Amniotic stem cell (primary cell): ENCODE measurements at regions not wholly inside any gene's neighbourhood (a gene's known extent, or its start where the extent isn't known, plus 50 kb on each side); places are given as distances from the start of the nearest gene placed in this dataset.

Source experiments
- DNase-seq: peaks from one replicate; lab custom pipeline; 2025; lab: John Stamatoyannopoulos, UW

DNA sequence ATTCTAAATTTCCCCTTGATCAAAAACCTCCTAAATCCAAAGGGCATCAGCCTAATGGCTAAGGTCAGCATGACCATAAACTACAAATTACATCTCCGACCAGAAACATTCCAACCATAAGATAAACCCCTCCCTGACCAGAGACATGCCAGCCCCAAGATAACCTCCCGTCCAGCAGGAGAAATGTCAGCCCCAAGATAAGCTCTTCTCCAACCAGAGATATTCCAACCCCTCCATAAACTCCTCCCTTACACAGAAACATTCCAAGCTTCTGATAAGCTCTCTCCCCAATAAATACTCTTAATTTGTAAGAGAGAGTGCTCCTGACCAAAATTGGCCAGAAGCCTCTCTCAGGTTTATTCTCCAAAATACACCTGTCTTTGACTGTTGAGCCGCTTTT lies 274.0 kb downstream of the RNF152 start:
- DNase-seq: no peak

DNA sequence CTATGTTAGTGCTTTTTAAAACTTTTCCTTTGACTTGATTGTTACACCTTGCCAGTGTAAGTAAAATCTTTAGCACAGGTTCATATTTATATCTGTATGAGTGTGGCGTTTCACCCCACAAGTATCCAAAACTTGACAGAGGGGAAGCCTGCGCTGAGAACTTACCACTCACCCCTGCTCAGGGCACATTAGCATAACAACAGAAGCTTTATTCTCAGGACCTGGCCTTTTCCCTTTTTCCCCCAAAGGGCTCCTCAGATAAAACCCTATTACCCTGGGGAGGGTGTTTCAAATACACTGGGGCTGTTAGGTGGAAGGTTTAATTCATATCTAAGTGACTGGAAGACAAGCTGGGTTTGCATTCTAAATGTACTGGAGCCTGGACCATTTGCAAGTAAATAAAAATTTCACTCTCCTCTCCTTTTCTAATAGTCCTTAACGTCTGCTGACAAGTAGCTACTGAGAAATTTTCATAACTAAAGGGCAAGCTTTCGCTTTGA lies 276.6 kb downstream of the RNF152 start:
- DNase-seq: no peak

DNA sequence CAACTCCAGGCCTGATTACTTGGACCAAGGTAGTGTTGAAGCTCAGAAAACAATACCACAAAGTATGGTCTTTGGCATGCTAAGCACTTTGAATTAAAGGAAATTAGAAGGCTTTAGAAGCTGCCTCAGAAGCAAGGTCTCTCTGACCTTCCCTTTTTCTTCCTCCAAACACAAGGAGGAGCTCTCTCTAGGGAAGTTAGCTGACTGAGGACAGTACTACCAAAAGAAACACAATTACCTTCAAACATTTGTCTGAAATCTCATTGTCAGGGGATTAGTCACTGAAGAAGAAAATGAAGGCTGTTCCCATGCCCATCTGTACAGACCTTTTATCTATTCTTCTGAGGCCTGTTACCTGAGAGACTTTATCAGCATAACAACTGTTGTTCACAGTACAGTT lies 279.3 kb downstream of the CDH20 start:
- DNase-seq: no peak

DNA sequence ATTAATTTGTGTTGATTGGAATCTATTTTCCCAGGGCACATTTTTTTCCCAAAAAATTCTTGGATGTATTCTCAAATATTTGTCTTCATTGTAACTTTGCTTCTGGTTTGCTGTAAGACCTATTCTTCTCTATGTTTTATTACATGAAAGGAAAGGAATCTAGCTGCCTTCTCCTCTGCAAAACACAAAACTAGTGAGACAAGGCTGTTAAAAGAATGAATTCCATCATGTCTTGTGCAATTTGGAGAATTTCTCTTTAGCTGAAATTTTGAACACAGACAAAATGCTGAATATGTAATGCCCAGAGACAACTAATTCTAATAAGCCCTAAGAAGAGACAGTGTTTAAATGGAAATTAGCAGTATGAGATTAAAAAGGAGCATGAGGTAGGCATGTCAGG lies 275.9 kb downstream of the CDH20 start:
- DNase-seq: no peak

DNA sequence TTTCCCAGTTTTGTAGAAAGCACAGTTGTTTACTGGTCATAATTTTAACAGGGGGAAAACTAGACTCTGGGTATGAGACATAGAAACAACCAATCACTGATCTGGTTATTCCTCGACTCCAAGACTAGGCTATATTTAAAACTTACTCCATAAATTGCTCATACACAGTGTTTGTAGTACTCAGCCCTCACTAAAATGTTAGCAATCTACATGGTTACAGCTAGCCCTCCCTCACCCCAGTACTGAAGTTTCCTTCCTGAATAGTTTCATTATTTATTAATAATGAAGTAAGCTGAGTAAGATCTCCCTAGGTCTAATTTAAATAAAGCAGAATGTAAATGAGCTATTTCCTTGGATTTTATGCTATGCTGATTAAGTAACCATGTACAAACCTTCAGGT lies 275.1 kb downstream of the CDH20 start:
- no peak for DNase-seq

DNA sequence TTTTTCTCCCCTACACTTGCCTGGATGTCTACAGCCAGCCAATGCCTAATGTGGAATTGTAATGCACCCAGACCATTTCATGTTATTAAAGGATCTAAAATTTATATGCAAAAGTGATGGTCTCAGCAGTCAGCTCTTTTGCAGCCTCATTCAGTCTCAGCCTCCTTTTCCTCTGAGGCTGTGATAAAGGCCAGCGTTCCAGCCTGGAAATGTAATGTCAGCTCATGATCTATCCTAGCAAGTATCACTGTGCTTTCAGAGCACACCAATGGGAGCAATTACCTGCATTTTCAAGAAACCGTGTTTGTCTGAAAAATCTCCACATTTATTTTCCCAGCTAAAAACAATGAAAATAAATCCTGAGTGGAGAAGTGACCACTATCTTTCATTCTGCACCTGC lies 274.6 kb downstream of the CDH20 start:
- DNase-seq: no peak

DNA sequence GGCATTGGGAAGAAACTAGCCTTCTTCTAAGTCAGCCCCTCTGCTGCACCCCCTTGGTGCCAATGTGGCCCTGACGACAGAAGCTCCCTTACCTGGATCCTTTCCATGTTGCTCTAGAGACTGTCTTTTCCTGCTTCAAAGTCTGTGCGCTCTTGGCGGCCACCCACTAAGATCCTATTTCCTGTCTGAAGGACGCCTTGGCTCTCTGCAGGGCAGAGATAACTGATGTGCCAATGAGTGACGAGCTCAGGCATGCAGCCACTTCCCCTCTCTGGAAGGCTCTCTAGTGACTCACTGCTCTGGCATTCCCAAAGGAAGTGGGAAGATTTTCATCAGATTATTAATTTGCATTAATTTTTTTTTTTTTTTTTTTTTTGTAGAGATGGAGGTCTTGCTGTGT lies 273.5 kb downstream of the CDH20 start:
- peak; percentile 82 for DNase-seq

DNA sequence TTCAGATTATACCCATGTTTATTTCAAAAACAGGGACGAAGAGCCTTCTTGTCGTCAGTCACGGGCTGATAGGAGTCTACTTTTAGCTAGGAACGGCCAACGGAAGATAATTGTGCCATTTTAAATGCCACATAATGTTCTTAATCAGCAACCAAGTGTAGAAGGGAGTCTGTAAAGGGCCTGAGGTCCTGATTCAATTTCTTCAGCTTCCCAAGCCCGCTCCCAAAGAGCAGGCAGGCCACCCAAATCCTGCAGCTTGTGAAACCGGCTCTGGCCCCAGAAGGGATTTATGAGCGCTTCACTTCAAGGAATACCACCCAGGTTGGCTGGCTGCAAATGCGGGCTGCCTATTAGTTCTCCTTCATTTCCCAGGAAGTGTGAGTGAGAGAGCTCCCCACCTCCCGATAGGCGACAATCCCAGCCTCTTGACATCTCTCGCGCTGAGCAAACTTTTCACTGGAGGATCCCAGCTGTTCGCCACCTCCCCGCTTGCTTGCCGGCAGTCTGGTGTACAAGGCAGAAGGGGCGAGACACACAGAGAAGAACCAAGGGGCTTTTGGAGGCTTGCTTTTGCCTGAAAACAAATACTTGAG lies 272.9 kb downstream of the CDH20 start:
- DNase-seq: no peak

DNA sequence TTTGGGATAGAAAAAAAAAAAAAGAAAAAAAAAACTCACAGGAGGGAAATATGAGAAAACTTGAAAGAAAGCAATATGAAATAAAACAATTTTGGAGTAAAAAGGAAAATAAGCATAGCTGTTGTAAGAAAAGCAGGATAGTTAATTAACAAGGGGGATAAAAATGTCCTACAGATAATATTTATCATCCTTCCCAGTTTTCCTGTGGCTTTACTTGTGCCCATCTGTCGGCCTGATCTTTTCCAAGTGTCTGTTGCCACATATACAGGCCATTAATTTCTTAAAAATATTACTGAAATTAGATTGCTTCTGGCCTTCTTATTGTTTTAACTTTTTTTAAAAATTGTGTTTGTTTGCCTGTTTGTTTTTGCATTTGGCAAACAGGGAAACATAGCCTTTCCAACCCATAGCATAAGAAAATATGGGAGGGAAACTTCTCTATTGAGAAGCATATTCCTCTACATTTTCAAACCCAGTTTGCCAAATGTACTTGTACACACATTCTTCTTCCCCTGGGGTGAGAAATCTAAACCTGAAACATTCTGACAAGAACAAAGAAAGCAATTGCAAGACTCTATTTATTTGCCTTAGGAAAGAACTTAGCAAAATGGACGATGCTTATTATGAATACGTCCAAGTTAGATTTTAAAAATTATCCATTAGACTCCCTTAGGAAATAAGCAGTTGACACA lies 272.3 kb downstream of the CDH20 start:
- no peak for DNase-seq
